BJ (cell line): ENCODE measurements at regions not wholly inside any gene's neighbourhood (a gene's known extent, or its start where the extent isn't known, plus 50 kb on each side); places are given as distances from the start of the nearest gene placed in this dataset.

Experiments used
- CTCF ChIA-PET: fragments of 350-600 bp; formaldehyde crosslinking; extraction: SDS; loops from one replicate; lab custom pipeline; 2021; ENCODE audit warnings: antibody characterized with exemption, inconsistent platforms; lab: Yijun Ruan, JAX
- POLR2A ChIA-PET: fragments of 300-600 bp; sonication (Branson Sonifier 250); formaldehyde crosslinking; extraction: SDS; loops from one replicate; lab custom pipeline; 2021; ENCODE audit warnings: antibody characterized with exemption; lab: Charles Lee
- DNase-seq: peaks from one replicate; pipeline ENCODE4 v3.0.0-alpha.2; 2011; ENCODE audit warnings: low read depth
- H3K27me3 ChIP-seq: 2 replicates; pipeline ENCODE4 v1.6.0; 2011; ENCODE audit warnings: low read length; ENCODE audit not compliant: control insufficient read depth, insufficient read depth
- H3K36me3 ChIP-seq: 2 replicates; pipeline ENCODE4 v1.5.1; 2011; ENCODE audit warnings: low read length; ENCODE audit not compliant: control insufficient read depth, insufficient read depth
- H3K4me3 ChIP-seq: 2 replicates; pipeline ENCODE4 v1.5.1; 2011; ENCODE audit warnings: low read depth, mild to moderate bottlenecking, control low read depth, low read length
- CTCF ChIP-seq: IDR thresholded peaks from 2 replicates; pipeline ENCODE4 v1.5.1; 2011; ENCODE audit warnings: low read depth, mild to moderate bottlenecking, control low read depth, inconsistent platforms, low read length, moderate library complexity; ENCODE audit not compliant: insufficient read depth

GRCh38 chr9:105967797-105968196 lies 273.5 kb downstream of the TMEM38B start:
- ChIA-PET CTCF (no interaction called here), POLR2A (no interaction called here)
- Histone ChIP-seq H3K4me3 (no peak overlapping the region), H3K27me3 (no peaks in the 10 kb centered on the region), H3K36me3 (no peaks in the 10 kb centered on the region)
- TF ChIP-seq CTCF = no peak
- DNase-seq = no peak

GRCh38 chr9:105968811-105969466 lies 274.6 kb downstream of the TMEM38B start:
- no peak overlapping the region for H3K4me3 ChIP-seq
- TF ChIP-seq CTCF = no peak
- no peaks in the 10 kb centered on the region for H3K27me3 ChIP-seq
- ChIA-PET POLR2A (no interaction called here), CTCF (no interaction called here)
- no peaks in the 10 kb centered on the region for H3K36me3 ChIP-seq
- DNase-seq = no peak

GRCh38 chr9:105969636-105970035 lies 275.3 kb downstream of the TMEM38B start:
- no peaks in the 10 kb centered on the region for H3K36me3 ChIP-seq
- no peak for TF ChIP-seq CTCF
- ChIA-PET CTCF (no interaction called here), POLR2A (no interaction called here)
- no peak for DNase-seq
- H3K4me3 ChIP-seq = no peak overlapping the region
- H3K27me3 ChIP-seq = no peaks in the 10 kb centered on the region

- POLR2A ChIA-PET = no interaction called here
- TF ChIP-seq CTCF = no peak
- Histone ChIP-seq H3K27me3 (no peaks in the 10 kb centered on the region), H3K4me3 (no peak overlapping the region), H3K36me3 (no peaks in the 10 kb centered on the region)
- CTCF ChIA-PET = no interaction called here
- DNase-seq = no peak
Observed at GRCh38 chr9:105971986-105972385, 277.6 kb downstream of the TMEM38B start.

GRCh38 chr9:105972466-105973204 lies 278.3 kb downstream of the TMEM38B start:
- Histone ChIP-seq H3K36me3 (no peaks in the 10 kb centered on the region), H3K4me3 (no peak overlapping the region), H3K27me3 (no peaks in the 10 kb centered on the region)
- DNase-seq = no peak
- TF ChIP-seq CTCF = no peak
- ChIA-PET CTCF (interaction anchor here (1.3 kb wide), 1 partner anchor 9 kb away, joined by 3 read pairs; no protein-coding TSS in a partner anchor), POLR2A (no interaction called here)
